Fibroblast of lung (primary cell): ENCODE measurements at regions not wholly inside any gene's neighbourhood (a gene's known extent, or its start where the extent isn't known, plus 50 kb on each side); places are given as distances from the start of the nearest gene placed in this dataset.

ENCODE experiments used
- DNase-seq, 2 donors: peaks; one replicate each; pipeline versions ENCODE4 v3.0.0 to v3.0.0-alpha.2; 2010; ENCODE audit warnings: low read depth in 2 of 2
- H2AFZ ChIP-seq: 2 replicates; pipeline ENCODE4 v1.5.1; 2012; ENCODE audit warnings: low read length, control low read depth, inconsistent platforms
- H3K27ac ChIP-seq: 2 replicates; pipeline ENCODE4 v1.5.1; 2011; ENCODE audit warnings: low read length, control low read depth; ENCODE audit not compliant: insufficient read depth
- H3K27me3 ChIP-seq: 2 replicates; pipeline ENCODE4 v1.5.1; 2011; ENCODE audit warnings: mild to moderate bottlenecking, low read length; ENCODE audit not compliant: control insufficient read depth, insufficient read depth
- H3K36me3 ChIP-seq: 2 replicates; pipeline ENCODE4 v1.5.1; 2011; ENCODE audit warnings: low read length; ENCODE audit not compliant: control insufficient read depth, insufficient read depth
- H3K4me1 ChIP-seq: 2 replicates; pipeline ENCODE4 v1.5.1; 2011; ENCODE audit warnings: low read length; ENCODE audit not compliant: control insufficient read depth, insufficient read depth; ENCODE audit errors: extremely low read depth
- H3K4me2 ChIP-seq: 2 replicates; pipeline ENCODE4 v1.5.1; 2011; ENCODE audit warnings: low read length, control low read depth; ENCODE audit not compliant: insufficient read depth; ENCODE audit errors: extremely low read depth
- H3K4me3 ChIP-seq, 4 experiments: fragments of 200-600 bp in 1 of 4; sonication (generic) in 1 of 4; replicated peaks in 1 of 4; 2 replicates each; pipeline ENCODE4 v1.5.1; 2011 to 2016; ENCODE audit warnings: low read length in 4 of 4, low read depth in 3 of 4, mild to moderate bottlenecking in 3 of 4, control low read depth in 2 of 4, inconsistent platforms in 1 of 4, mixed read lengths in 1 of 4; ENCODE audit not compliant: insufficient read depth in 1 of 4; ENCODE audit errors: control extremely low read depth in 1 of 4
- H3K79me2 ChIP-seq: 2 replicates; pipeline ENCODE4 v1.5.1; 2012; ENCODE audit warnings: mild to moderate bottlenecking, low read length, inconsistent platforms; ENCODE audit not compliant: control insufficient read depth, insufficient read depth
- H3K9ac ChIP-seq: 2 replicates; pipeline ENCODE4 v1.5.1; 2011; ENCODE audit warnings: mild to moderate bottlenecking, low read length, control low read depth; ENCODE audit not compliant: insufficient read depth
- H3K9me3 ChIP-seq: 2 replicates; pipeline ENCODE4 v1.5.1; 2012; ENCODE audit warnings: low read depth, low read length; ENCODE audit not compliant: control insufficient read depth, insufficient read depth
- H4K20me1 ChIP-seq: 2 replicates; pipeline ENCODE4 v1.5.1; 2011; ENCODE audit warnings: low read length; ENCODE audit not compliant: control insufficient read depth, insufficient read depth; ENCODE audit errors: extremely low read depth
- CTCF ChIP-seq, 2 donors: IDR thresholded peaks in 1 of 2; conservative IDR thresholded peaks in 1 of 2; 1 replicate in 1 of 2; 2 replicates in 1 of 2; pipeline ENCODE4 v1.5.1; 2011 to 2012; ENCODE audit warnings: low read length in 2 of 2, control low read depth in 1 of 2, inconsistent platforms in 1 of 2, low read depth in 1 of 2, mild to moderate bottlenecking in 1 of 2
- EZH2 ChIP-seq: IDR thresholded peaks from 2 replicates; pipeline ENCODE4 v1.5.1; 2012; ENCODE audit warnings: low read length, control low read depth, mild to moderate bottlenecking; ENCODE audit errors: missing control alignments

GRCh38 chr11:91160661-91161060 is 937.8 kb upstream of the CHORDC1 start:
- Histone ChIP-seq H3K36me3 (no peaks in the 10 kb centered on the region), H4K20me1 (no peaks in the 10 kb centered on the region), H3K9ac (no peak overlapping the region), H3K4me2 (no peak overlapping the region), H3K27ac (no peak overlapping the region), H3K4me3 (no peak overlapping the region), H3K79me2 (no peaks in the 10 kb centered on the region), H3K4me1 (no peaks in the 10 kb centered on the region), H2AFZ (no peak overlapping the region), H3K9me3 (no peaks in the 10 kb centered on the region), H3K27me3 (no peaks in the 10 kb centered on the region)
- TF ChIP-seq EZH2: no peak
- TF ChIP-seq CTCF (conservative IDR thresholded peaks at IDR 0.05 in 1 of 2, IDR thresholded peaks at IDR 0.05 in 1 of 2; ENCODE audit: low read depth in 1 of 2, low read length in 2 of 2): no peak
- peak in 1 of 2 donors; percentile 3 for DNase-seq

DNA sequence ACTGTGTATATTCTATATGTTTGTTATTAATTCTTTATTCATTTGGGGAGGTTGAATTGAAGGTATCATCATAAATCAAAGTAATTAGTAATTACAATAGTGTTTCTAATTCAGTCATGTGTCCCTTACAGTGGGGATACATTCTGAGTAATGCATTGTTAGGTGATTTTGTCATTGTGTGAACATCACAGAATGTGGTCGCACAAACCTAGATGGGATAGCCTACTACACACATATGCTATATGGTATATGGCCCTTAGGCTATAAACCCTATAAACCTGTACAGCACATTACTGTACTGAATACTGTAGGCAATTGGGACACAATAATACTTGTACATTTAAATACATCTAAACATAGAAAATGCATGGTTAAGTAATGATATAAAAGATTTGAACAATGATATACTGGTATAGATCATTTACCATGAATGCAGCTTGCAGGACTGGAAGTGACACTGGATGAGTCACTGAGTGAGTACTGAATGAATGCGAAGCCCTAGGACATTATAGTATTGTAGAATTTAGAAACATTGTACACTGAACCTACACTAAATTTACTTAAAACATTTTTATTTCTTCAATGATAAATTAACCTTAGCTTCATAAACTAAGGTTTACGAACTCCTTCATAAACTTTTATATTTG is 936.2 kb upstream of the CHORDC1 start:
- Histone ChIP-seq H3K36me3 (no peaks in the 10 kb centered on the region), H4K20me1 (no peaks in the 10 kb centered on the region), H3K9ac (no peak overlapping the region), H3K4me2 (no peak overlapping the region), H3K4me1 (no peaks in the 10 kb centered on the region), H3K27me3 (no peaks in the 10 kb centered on the region), H3K9me3 (no peaks in the 10 kb centered on the region), H2AFZ (no peak overlapping the region), H3K4me3 (no peak overlapping the region), H3K79me2 (no peaks in the 10 kb centered on the region), H3K27ac (no peak overlapping the region)
- DNase-seq: peak; percentile 10 to 29
- TF ChIP-seq CTCF (conservative IDR thresholded peaks at IDR 0.05 in 1 of 2, IDR thresholded peaks at IDR 0.05 in 1 of 2; ENCODE audit: low read depth in 1 of 2, low read length in 2 of 2) (no peak), EZH2 (no peak)

DNA sequence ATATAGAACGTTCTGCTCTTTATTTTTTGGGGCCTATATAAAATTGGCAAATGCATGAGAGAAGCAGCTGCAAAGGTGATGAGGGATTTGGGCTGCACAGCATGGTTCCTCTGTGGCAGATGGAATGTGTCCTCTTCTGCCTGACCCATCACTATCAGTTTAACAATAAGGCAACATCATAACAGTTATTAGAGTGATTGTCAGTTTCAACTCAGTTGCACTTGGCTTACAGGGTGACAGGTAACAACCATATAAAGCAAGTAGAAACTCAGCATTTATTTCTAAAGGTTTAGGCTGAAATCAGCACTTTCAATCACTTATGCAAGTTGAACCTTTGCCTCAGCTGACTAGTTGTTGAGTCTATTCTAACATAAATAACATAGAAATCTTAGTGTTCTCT is 935.4 kb upstream of the CHORDC1 start:
- Histone ChIP-seq H2AFZ (no peak overlapping the region), H3K9ac (no peak overlapping the region), H3K9me3 (no peaks in the 10 kb centered on the region)

More for the DNA sequence above, 935.4 kb upstream of the CHORDC1 start:
- Histone ChIP-seq H3K27ac (no peak overlapping the region), H3K27me3 (no peaks in the 10 kb centered on the region), H3K4me2 (no peak overlapping the region), H3K4me1 (no peaks in the 10 kb centered on the region), H3K79me2 (no peaks in the 10 kb centered on the region), H3K36me3 (no peaks in the 10 kb centered on the region), H3K4me3 (no peak overlapping the region), H4K20me1 (no peaks in the 10 kb centered on the region)
- no peak for TF ChIP-seq CTCF (conservative IDR thresholded peaks at IDR 0.05 in 1 of 2, IDR thresholded peaks at IDR 0.05 in 1 of 2; ENCODE audit: low read depth in 1 of 2, low read length in 2 of 2)
- no peak for TF ChIP-seq EZH2
- DNase-seq: no peak
